ENCODE measurements at regions not wholly inside any gene's neighbourhood (a gene's known extent, or its start where the extent isn't known, plus 50 kb on each side); places are given as distances from the start of the nearest gene placed in this dataset.
"Not testable (repeated sequence)": the region's sequence is repeated elsewhere in the genome, so short reads cannot be mapped to it uniquely, and the experiment has no call there.

GRCh38 chr20:48538856-48539255, 288.9 kb downstream of the PREX1 start:
- Mint-ChIP-seq H3K4me3 (no peak overlapping the region), H3K9me3 (no peaks in the 10 kb centered on the region), H3K27me3 (peaks cover 5% of the 10 kb centered on the region), H3K27ac (no peak overlapping the region), H3K36me3 (no peaks in the 10 kb centered on the region), H3K4me1 (no peaks in the 10 kb centered on the region)

- H3K27me3 Mint-ChIP-seq: peaks cover 4% of the 10 kb centered on the region
- no peaks in the 10 kb centered on the region for H3K36me3 Mint-ChIP-seq
- H3K9me3 Mint-ChIP-seq: no peaks in the 10 kb centered on the region
- peak overlapping the region; percentile 42 for H3K27ac Mint-ChIP-seq
- no peaks in the 10 kb centered on the region for H3K4me1 Mint-ChIP-seq
- no peak overlapping the region for H3K4me3 Mint-ChIP-seq
Observed at GRCh38 chr20:48538058-48538825, 289.6 kb downstream of the PREX1 start.

- no peaks in the 10 kb centered on the region for H3K36me3 Mint-ChIP-seq
Observed at GRCh38 chr20:48536206-48536605, 291.6 kb downstream of the PREX1 start.

GRCh38 chr20:48535556-48535955, 292.2 kb downstream of the PREX1 start:
- Mint-ChIP-seq H3K27ac (no peak overlapping the region), H3K27me3 (no peaks in the 10 kb centered on the region), H3K4me3 (no peak overlapping the region), H3K4me1 (no peaks in the 10 kb centered on the region), H3K36me3 (no peaks in the 10 kb centered on the region), H3K9me3 (no peaks in the 10 kb centered on the region)

More at GRCh38 chr20:48536206-48536605, 291.6 kb downstream of the PREX1 start:
- H3K9me3 Mint-ChIP-seq: no peaks in the 10 kb centered on the region
- H3K27ac Mint-ChIP-seq: no peak overlapping the region
- H3K4me1 Mint-ChIP-seq: no peaks in the 10 kb centered on the region
- H3K27me3 Mint-ChIP-seq: no peaks in the 10 kb centered on the region
- no peak overlapping the region for H3K4me3 Mint-ChIP-seq

GRCh38 chr20:48532028-48532427, 295.8 kb downstream of the PREX1 start:
- no peaks in the 10 kb centered on the region for H3K36me3 Mint-ChIP-seq
- no peaks in the 10 kb centered on the region for H3K4me1 Mint-ChIP-seq
- peaks cover 2% of the 10 kb centered on the region for H3K27me3 Mint-ChIP-seq
- no peak overlapping the region for H3K27ac Mint-ChIP-seq
- H3K4me3 Mint-ChIP-seq: no peak overlapping the region
- H3K9me3 Mint-ChIP-seq: no peaks in the 10 kb centered on the region

GRCh38 chr20:48531505-48531904, 296.3 kb downstream of the PREX1 start:
- no peaks in the 10 kb centered on the region for H3K4me1 Mint-ChIP-seq
- H3K9me3 Mint-ChIP-seq: no peaks in the 10 kb centered on the region
- peaks cover 4% of the 10 kb centered on the region for H3K27me3 Mint-ChIP-seq
- no peaks in the 10 kb centered on the region for H3K36me3 Mint-ChIP-seq
- no peak overlapping the region for H3K4me3 Mint-ChIP-seq
- peak overlapping the region; percentile 57 for H3K27ac Mint-ChIP-seq

- Mint-ChIP-seq H3K4me3 (no peak overlapping the region), H3K36me3 (no peaks in the 10 kb centered on the region), H3K9me3 (no peaks in the 10 kb centered on the region), H3K27me3 (peaks cover 4% of the 10 kb centered on the region), H3K27ac (no peak overlapping the region), H3K4me1 (no peaks in the 10 kb centered on the region)
Observed at GRCh38 chr20:48530957-48531356, 296.8 kb downstream of the PREX1 start.

GRCh38 chr20:48528346-48528745, 299.5 kb downstream of the PREX1 start:
- no peaks in the 10 kb centered on the region for H3K36me3 Mint-ChIP-seq
- H3K4me1 Mint-ChIP-seq: no peaks in the 10 kb centered on the region
- H3K27me3 Mint-ChIP-seq: peaks cover 6% of the 10 kb centered on the region
- no peak overlapping the region for H3K4me3 Mint-ChIP-seq
- no peak overlapping the region for H3K27ac Mint-ChIP-seq
- no peaks in the 10 kb centered on the region for H3K9me3 Mint-ChIP-seq

- Mint-ChIP-seq H3K4me1 (no peaks in the 10 kb centered on the region), H3K4me3 (no peak overlapping the region), H3K36me3 (no peaks in the 10 kb centered on the region), H3K27me3 (peaks cover 6% of the 10 kb centered on the region), H3K9me3 (no peaks in the 10 kb centered on the region), H3K27ac (no peak overlapping the region)
Observed at GRCh38 chr20:48527771-48528170, 300.0 kb downstream of the PREX1 start.

GRCh38 chr20:48526936-48527335, 300.9 kb downstream of the PREX1 start:
- Mint-ChIP-seq H3K36me3 (no peaks in the 10 kb centered on the region), H3K9me3 (no peaks in the 10 kb centered on the region), H3K27me3 (peaks cover 6% of the 10 kb centered on the region), H3K4me1 (no peaks in the 10 kb centered on the region), H3K4me3 (no peak overlapping the region), H3K27ac (no peak overlapping the region)

GRCh38 chr20:48525400-48525799, 302.4 kb downstream of the PREX1 start:
- Mint-ChIP-seq H3K27ac (no peak overlapping the region), H3K9me3 (no peaks in the 10 kb centered on the region), H3K4me3 (no peak overlapping the region), H3K27me3 (peaks cover 7% of the 10 kb centered on the region), H3K36me3 (no peaks in the 10 kb centered on the region), H3K4me1 (no peaks in the 10 kb centered on the region)

- no peak overlapping the region for H3K27ac Mint-ChIP-seq
- no peaks in the 10 kb centered on the region for H3K4me1 Mint-ChIP-seq
- peaks cover 7% of the 10 kb centered on the region for H3K27me3 Mint-ChIP-seq
- H3K36me3 Mint-ChIP-seq: no peaks in the 10 kb centered on the region
- H3K9me3 Mint-ChIP-seq: no peaks in the 10 kb centered on the region
- no peak overlapping the region for H3K4me3 Mint-ChIP-seq
Observed at GRCh38 chr20:48524582-48524981, 303.2 kb downstream of the PREX1 start.

GRCh38 chr20:48523191-48523995, 304.4 kb downstream of the PREX1 start:
- H3K36me3 Mint-ChIP-seq: no peaks in the 10 kb centered on the region
- H3K4me1 Mint-ChIP-seq: no peaks in the 10 kb centered on the region
- no peak overlapping the region for H3K27ac Mint-ChIP-seq
- no peaks in the 10 kb centered on the region for H3K9me3 Mint-ChIP-seq
- no peak overlapping the region for H3K4me3 Mint-ChIP-seq
- H3K27me3 Mint-ChIP-seq: peaks cover 5% of the 10 kb centered on the region

GRCh38 chr20:48521121-48521520, 306.7 kb downstream of the PREX1 start:
- no peaks in the 10 kb centered on the region for H3K4me1 Mint-ChIP-seq
- no peaks in the 10 kb centered on the region for H3K9me3 Mint-ChIP-seq
- H3K27me3 Mint-ChIP-seq: peaks cover 7% of the 10 kb centered on the region
- H3K4me3 Mint-ChIP-seq: no peak overlapping the region
- no peak overlapping the region for H3K27ac Mint-ChIP-seq
- H3K36me3 Mint-ChIP-seq: no peaks in the 10 kb centered on the region

GRCh38 chr20:48516196-48516595, 311.6 kb downstream of the PREX1 start:
- peaks cover 10% of the 10 kb centered on the region for H3K27me3 Mint-ChIP-seq
- not testable (repeated sequence) for H3K4me3 Mint-ChIP-seq, H3K9me3 Mint-ChIP-seq, H3K4me1 Mint-ChIP-seq, H3K36me3 Mint-ChIP-seq
- H3K27ac Mint-ChIP-seq: peak overlapping the region; percentile 0

- H3K9me3 Mint-ChIP-seq, H3K36me3 Mint-ChIP-seq, H3K27ac Mint-ChIP-seq, H3K27me3 Mint-ChIP-seq, H3K4me1 Mint-ChIP-seq, H3K4me3 Mint-ChIP-seq: not testable (repeated sequence)
Observed at GRCh38 chr20:48514577-48514976, 313.2 kb downstream of the PREX1 start.

Data from activated naive CD4-positive, alpha-beta T cell treated with anti-CD3 and anti-CD28 coated beads, Interleukin-2, amount 50 U/mL, for 24 hours (primary cell).